ENCODE measurements at regions not wholly inside any gene's neighbourhood (a gene's known extent, or its start where the extent isn't known, plus 50 kb on each side); places are given as distances from the start of the nearest gene placed in this dataset.

DNA sequence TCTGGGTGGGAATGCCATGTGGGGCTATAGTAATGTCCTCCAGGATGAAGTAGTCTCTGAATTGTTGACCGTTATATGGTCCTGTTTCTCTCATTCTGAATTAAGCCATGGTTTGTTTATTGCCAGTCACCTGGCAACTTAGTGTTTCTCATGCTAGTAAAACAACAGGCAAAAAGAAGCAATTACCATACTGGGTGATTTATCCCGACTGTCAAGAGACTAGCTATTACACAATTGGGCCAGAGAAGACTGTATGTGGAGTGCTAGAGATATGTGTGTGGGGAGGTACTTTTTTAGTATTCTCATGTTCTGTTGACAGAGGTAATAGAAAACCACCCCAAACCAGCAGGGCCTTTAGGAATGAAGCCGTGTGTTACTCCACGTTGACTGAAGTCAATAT is 258.2 kb downstream of the TDRD3 start:
- Histone ChIP-seq H3K27ac (ENCODE audit: low read depth, low read length) (no peak overlapping the region), H3K4ac (replicated peaks; ENCODE audit: insufficient read length, low read depth, low read length) (no peak overlapping the region), H4K20me1 (replicated peaks in 1 of 2; ENCODE audit: control insufficient read depth in 1 of 2, insufficient read depth in 2 of 2, low read length in 2 of 2) (no peaks in the 10 kb centered on the region), H3K56ac (replicated peaks; ENCODE audit: insufficient read length, low read depth, low read length) (no peak overlapping the region), H4K8ac (ENCODE audit: extremely low read depth, insufficient read depth, low read length) (no peak overlapping the region), H3K23ac (ENCODE audit: insufficient read length) (no peak overlapping the region), H2BK12ac (ENCODE audit: low read depth, low read length) (no peak overlapping the region), H2AFZ (ENCODE audit: low read length) (no peak overlapping the region), H3K18ac (ENCODE audit: extremely low read depth, low read length) (no peak overlapping the region), H2AK5ac (ENCODE audit: low read depth, low read length) (no peak overlapping the region), H3K4me2 (ENCODE audit: insufficient read depth in 1 of 2, low read depth in 2 of 2, low read length in 2 of 2) (no peak overlapping the region), H3K23me2 (ENCODE audit: low read depth, low read length) (no peaks in the 10 kb centered on the region), H2BK120ac (replicated peaks; ENCODE audit: low read depth, low read length) (no peak overlapping the region), H3K9me3 (ENCODE audit: insufficient read depth in 2 of 2, low read depth in 1 of 2, low read length in 1 of 2) (no peaks in the 10 kb centered on the region), H3K27me3 (replicated peaks in 1 of 4; ENCODE audit: control insufficient read depth in 3 of 4, extremely low read depth in 1 of 4, insufficient read depth in 3 of 4, low read length in 3 of 4) (no peaks in the 10 kb centered on the region), H2BK5ac (ENCODE audit: low read depth, low read length) (no peak overlapping the region), H3K4me1 (replicated peaks in 1 of 4; ENCODE audit: control insufficient read depth in 3 of 4, insufficient read depth in 4 of 4, low read length in 3 of 4) (no peaks in the 10 kb centered on the region), H4K5ac (ENCODE audit: insufficient read length, low read depth, low read length) (no peak overlapping the region), H2BK15ac (ENCODE audit: low read length) (no peak overlapping the region), H3K36me3 (ENCODE audit: control insufficient read depth in 2 of 4, insufficient read depth in 4 of 4, low read length in 3 of 4) (no peaks in the 10 kb centered on the region), H3K79me1 (ENCODE audit: low read depth, low read length) (no peaks in the 10 kb centered on the region), H3K79me2 (ENCODE audit: control insufficient read depth in 1 of 2, insufficient read depth in 2 of 2, low read length in 2 of 2) (no peaks in the 10 kb centered on the region), H4K91ac (replicated peaks; ENCODE audit: insufficient read length, low read length) (no peak overlapping the region), H3K14ac (ENCODE audit: insufficient read length) (no peak overlapping the region), H3K9ac (replicated peaks in 1 of 4; ENCODE audit: extremely low read depth in 1 of 4, low read depth in 3 of 4, low read length in 3 of 4) (no peak overlapping the region), H2BK20ac (ENCODE audit: low read length) (no peak overlapping the region), H3K4me3 (ENCODE audit: extremely low read depth in 1 of 4, insufficient read depth in 2 of 4, low read depth in 3 of 4, low read length in 4 of 4) (no peak overlapping the region)
- DNase-seq (ENCODE audit: low read depth in 1 of 2, low spot score in 2 of 2) = no peak
- ChIA-PET CTCF (ENCODE audit: partially characterized antibody) (interaction anchor here (0.9 to 1.8 kb wide), 5 partner anchors 9 to 184 kb away, joined by 3 to 5 read pairs (median 4); no protein-coding TSS in a partner anchor), POLR2A (ENCODE audit: partially characterized antibody) (no interaction called here)
- no peak for TF ChIP-seq SP4 (IDR thresholded peaks at IDR 0.05; ENCODE audit: low read length)
- no peak for TF ChIP-seq TAF1 (IDR thresholded peaks at IDR 0.05; ENCODE audit: low read depth, low read length)
- TF ChIP-seq RFX5 (IDR thresholded peaks at IDR 0.05; ENCODE audit: borderline replicate concordance, low read depth, low read length) = no peak
- no peak for TF ChIP-seq BCL11A (IDR thresholded peaks at IDR 0.05; ENCODE audit: low read depth in 2 of 2, low read length in 2 of 2)
- FAIRE-seq = peak; percentile 32
- WGBS, 2 experiments (ENCODE audit: extremely low coverage in 1 of 2, insufficient coverage in 1 of 2, insufficient read length in 1 of 2, insufficient replicate concordance in 2 of 2, low coverage in 1 of 2, low lambda C conversion rate in 2 of 2, missing lambda C conversion rate in 1 of 2) = 90% methylated on average over 4 of the region's 4 CpGs; no CpG with 5 or more reads in 1 of the 2 experiments
